GM23248 (cell line): ENCODE measurements at regions not wholly inside any gene's neighbourhood (a gene's known extent, or its start where the extent isn't known, plus 50 kb on each side); places are given as distances from the start of the nearest gene placed in this dataset.

ENCODE experiments used
- DNase-seq: peaks from one replicate; pipeline ENCODE4 v3.0.0-alpha.2; 2015
- H2AFZ ChIP-seq: fragments of 200-600 bp; sonication (generic); 2 replicates; pipeline ENCODE4 v1.6.1; 2016; ENCODE audit warnings: antibody characterized with exemption
- H3F3A ChIP-seq: fragments of 200-600 bp; sonication (generic); 2 replicates; pipeline ENCODE4 v1.6.1; 2016; ENCODE audit warnings: mild to moderate bottlenecking, antibody characterized with exemption, mixed run types; ENCODE audit not compliant: insufficient read depth
- H3K27ac ChIP-seq: fragments of 200-600 bp; sonication (generic); 2 replicates; pipeline ENCODE4 v1.5.1; 2016; ENCODE audit warnings: mild to moderate bottlenecking
- H3K27me3 ChIP-seq: fragments of 200-600 bp; sonication (generic); replicated peaks from 2 replicates; pipeline ENCODE4 v1.6.1; 2016; ENCODE audit warnings: mild to moderate bottlenecking; ENCODE audit not compliant: insufficient read depth
- H3K36me3 ChIP-seq: fragments of 200-600 bp; sonication (generic); 2 replicates; pipeline ENCODE4 v1.6.1; 2016; ENCODE audit warnings: low read depth, mild to moderate bottlenecking
- H3K4me1 ChIP-seq: fragments of 200-600 bp; sonication (generic); 2 replicates; pipeline ENCODE4 v1.6.1; 2016; ENCODE audit warnings: mild to moderate bottlenecking; ENCODE audit not compliant: insufficient read depth
- H3K4me2 ChIP-seq: fragments of 200-600 bp; sonication (generic); one replicate; pipeline ENCODE4 v1.6.1; 2016; ENCODE audit warnings: mild to moderate bottlenecking; ENCODE audit not compliant: unreplicated experiment
- H3K4me3 ChIP-seq: fragments of 200-600 bp; sonication (generic); 2 replicates; pipeline ENCODE4 v1.5.1; 2016; ENCODE audit warnings: mild to moderate bottlenecking
- H3K79me2 ChIP-seq: fragments of 200-600 bp; sonication (generic); 2 replicates; pipeline ENCODE4 v1.6.1; 2016; ENCODE audit warnings: mild to moderate bottlenecking; ENCODE audit not compliant: insufficient read depth
- H3K9ac ChIP-seq: fragments of 200-600 bp; sonication (generic); 2 replicates; pipeline ENCODE4 v1.6.1; 2016; ENCODE audit warnings: mild to moderate bottlenecking
- H3K9me2 ChIP-seq: fragments of 200-600 bp; sonication (generic); 2 replicates; pipeline ENCODE4 v1.6.1; 2016; ENCODE audit warnings: mixed run types, mild to moderate bottlenecking, moderate library complexity; ENCODE audit not compliant: insufficient read depth
- H3K9me3 ChIP-seq: fragments of 200-600 bp; sonication (generic); one replicate; pipeline ENCODE4 v1.6.1; 2017; ENCODE audit warnings: low read depth
- H4K20me1 ChIP-seq: fragments of 200-600 bp; sonication (generic); 2 replicates; pipeline ENCODE4 v1.6.0; 2016; ENCODE audit not compliant: insufficient read depth
- EZH2 ChIP-seq: fragments of 200-600 bp; sonication (generic); IDR thresholded peaks from 2 replicates; pipeline ENCODE4 v1.6.1; 2018; ENCODE audit warnings: antibody characterized with exemption, mild to moderate bottlenecking; ENCODE audit not compliant: insufficient read depth, poor library complexity, severe bottlenecking
- EZH2phosphoT487 ChIP-seq: fragments of 200-600 bp; sonication (generic); IDR thresholded peaks from 2 replicates; pipeline ENCODE4 v1.6.1; 2018; ENCODE audit warnings: antibody characterized with exemption, moderate library complexity, mild to moderate bottlenecking, low read depth; ENCODE audit not compliant: insufficient read depth
- WGBS, 2 experiments: methylation state at CpG; one replicate each; pipeline ENCODE4 v1.1.6; 2015 to 2017; ENCODE audit warnings: low lambda C conversion rate in 2 of 2, low coverage in 1 of 2; ENCODE audit errors: missing lambda C conversion rate in 2 of 2; 5-methylcytosine and 5-hydroxymethylcytosine counted together
- in situ Hi-C: fragments of 300-500 bp; cut with MboI; formaldehyde crosslinking; loops from 2 replicates; pipeline ENCODE4 v1.15.0; 2020

DNA sequence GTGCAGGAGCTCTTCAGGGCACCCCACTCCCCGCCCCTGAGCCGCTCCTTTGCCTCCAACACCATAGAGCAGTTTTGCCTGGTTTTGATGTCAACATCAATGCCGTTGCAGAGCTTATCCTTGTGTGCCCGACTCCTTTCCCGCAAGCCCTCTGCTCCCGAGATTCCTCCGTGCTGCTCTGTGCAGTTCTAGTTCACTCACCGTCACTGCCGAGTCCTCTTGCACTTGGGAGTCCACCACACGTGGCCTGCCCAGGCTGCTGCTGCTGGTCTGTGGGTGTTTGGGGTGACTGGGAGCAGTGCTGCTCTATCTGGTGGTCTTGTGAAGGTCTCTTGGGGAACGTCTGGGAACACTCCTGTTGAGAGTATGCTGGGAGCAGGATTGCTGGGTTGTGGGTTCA lies 63.8 kb upstream of the ANO1 start:
- H3K36me3 ChIP-seq, result no peaks in the 10 kb centered on the region
- no peak for DNase-seq
- in situ Hi-C loops, result no loop called here
- H2AFZ ChIP-seq, result no peak overlapping the region
- no peaks in the 10 kb centered on the region for H3K79me2 ChIP-seq
- no peaks in the 10 kb centered on the region for H3K9me3 ChIP-seq
- H3K4me2 ChIP-seq, result no peak overlapping the region
- H3K4me1 ChIP-seq, result peaks cover 12% of the 10 kb centered on the region; the same call in 1 of the 2 replicates
- no peak overlapping the region for H3K27ac ChIP-seq
- H3K9me2 ChIP-seq, result no peaks in the 10 kb centered on the region
- no peak for TF ChIP-seq EZH2phosphoT487
- WGBS, 2 experiments, result 44 to 50% methylated on average over 11 of the region's 11 CpGs
- no peak overlapping the region for H3K9ac ChIP-seq
- no peaks in the 10 kb centered on the region for H4K20me1 ChIP-seq
- H3K27me3 ChIP-seq, result no peaks in the 10 kb centered on the region
- no peak overlapping the region for H3K4me3 ChIP-seq
- H3F3A ChIP-seq, result no peaks in the 10 kb centered on the region

DNA sequence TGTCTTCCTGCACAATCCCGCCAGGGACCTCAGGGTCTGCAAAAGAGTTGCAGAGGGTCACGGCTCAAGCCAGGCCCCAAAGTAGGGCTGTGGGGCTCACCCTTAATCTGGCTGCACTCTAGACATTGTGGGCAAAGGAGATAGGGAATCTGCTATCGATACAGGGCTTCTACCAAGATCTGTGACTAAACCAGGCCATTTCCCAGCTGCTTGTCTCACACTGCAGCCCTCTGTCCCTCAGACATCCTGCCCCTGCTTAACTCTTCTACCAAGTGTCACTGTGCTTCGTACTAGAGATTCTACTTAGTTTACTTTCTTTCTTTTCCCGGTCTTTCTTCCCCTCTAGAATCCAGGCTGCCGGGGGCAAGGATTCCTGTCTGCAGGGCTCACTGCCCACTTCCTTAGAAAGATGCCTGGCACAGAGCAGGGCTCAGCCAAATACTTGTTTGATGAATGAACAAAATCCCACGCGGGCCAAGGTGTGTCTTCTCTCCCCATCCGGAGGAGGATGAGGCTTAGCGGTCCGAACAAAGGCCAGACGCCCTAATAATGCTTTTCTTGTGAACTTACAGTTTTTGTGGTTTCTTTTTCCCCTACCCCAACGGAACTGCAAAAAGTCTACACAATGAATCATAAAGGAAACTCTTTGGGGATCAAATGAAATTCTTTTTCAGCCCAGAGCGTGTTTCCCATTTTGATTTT lies 61.3 kb upstream of the ANO1 start:
- H3K27ac ChIP-seq, result peak overlapping the region; percentile 46
- no peaks in the 10 kb centered on the region for H3K27me3 ChIP-seq
- no peaks in the 10 kb centered on the region for H3K9me3 ChIP-seq
- no peaks in the 10 kb centered on the region for H4K20me1 ChIP-seq
- H3K4me2 ChIP-seq, result peak overlapping the region; percentile 54
- TF ChIP-seq EZH2phosphoT487, result no peak
- no peak for TF ChIP-seq EZH2
- in situ Hi-C loops, result no loop called here
- no peaks in the 10 kb centered on the region for H3K79me2 ChIP-seq
- peaks cover 21% of the 10 kb centered on the region for H3K4me1 ChIP-seq
- no peaks in the 10 kb centered on the region for H3K9me2 ChIP-seq
- no peaks in the 10 kb centered on the region for H3F3A ChIP-seq
- H3K36me3 ChIP-seq, result no peaks in the 10 kb centered on the region
- WGBS, 2 experiments, result 28 to 32% methylated on average over 14 of the region's 14 CpGs
- no peak overlapping the region for H2AFZ ChIP-seq
- H3K9ac ChIP-seq, result peak overlapping the region; percentile 31; the same call in 1 of the 2 replicates
- DNase-seq, result peak; percentile 76
- H3K4me3 ChIP-seq, result 0 out of 2 replicates have a peak overlapping the region, but pooled peaks have one; percentile 24

DNA sequence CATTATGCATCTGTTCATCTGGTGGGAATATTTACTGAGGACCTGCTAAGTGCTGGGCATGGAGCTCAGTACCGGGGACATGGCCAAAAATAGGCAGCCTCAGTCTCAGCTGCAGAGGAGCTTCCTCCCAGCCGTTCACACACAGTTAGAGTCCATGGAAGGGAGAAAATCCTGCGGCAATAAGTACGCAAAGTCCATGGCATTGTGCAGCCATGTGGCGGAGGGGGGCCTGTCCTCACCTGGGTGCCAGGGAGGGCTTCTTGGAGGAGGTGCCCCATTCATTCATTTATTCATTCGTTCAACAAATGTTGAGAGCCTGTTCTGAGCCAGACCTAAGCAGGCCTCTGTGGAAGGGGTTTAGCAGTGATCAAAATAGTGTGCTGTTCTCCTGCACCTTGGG lies 59.3 kb upstream of the ANO1 start:
- H3K4me1 ChIP-seq, result peaks cover 21% of the 10 kb centered on the region
- no peak overlapping the region for H3K4me3 ChIP-seq
- TF ChIP-seq EZH2 (no peak), EZH2phosphoT487 (no peak)
- no peak overlapping the region for H3K4me2 ChIP-seq
- 59 to 61% methylated on average over 6 of the region's 6 CpGs for WGBS, 2 experiments
- H4K20me1 ChIP-seq, result no peaks in the 10 kb centered on the region
- in situ Hi-C loops, result no loop called here
- H3F3A ChIP-seq, result no peaks in the 10 kb centered on the region
- H3K79me2 ChIP-seq, result no peaks in the 10 kb centered on the region
- H3K36me3 ChIP-seq, result no peaks in the 10 kb centered on the region
- H3K27me3 ChIP-seq, result no peaks in the 10 kb centered on the region
- DNase-seq, result no peak
- H3K9me2 ChIP-seq, result no peaks in the 10 kb centered on the region
- H2AFZ ChIP-seq, result no peak overlapping the region
- no peak overlapping the region for H3K9ac ChIP-seq
- H3K27ac ChIP-seq, result peak overlapping the region; percentile 79; the same call in 1 of the 2 replicates
- no peaks in the 10 kb centered on the region for H3K9me3 ChIP-seq

DNA sequence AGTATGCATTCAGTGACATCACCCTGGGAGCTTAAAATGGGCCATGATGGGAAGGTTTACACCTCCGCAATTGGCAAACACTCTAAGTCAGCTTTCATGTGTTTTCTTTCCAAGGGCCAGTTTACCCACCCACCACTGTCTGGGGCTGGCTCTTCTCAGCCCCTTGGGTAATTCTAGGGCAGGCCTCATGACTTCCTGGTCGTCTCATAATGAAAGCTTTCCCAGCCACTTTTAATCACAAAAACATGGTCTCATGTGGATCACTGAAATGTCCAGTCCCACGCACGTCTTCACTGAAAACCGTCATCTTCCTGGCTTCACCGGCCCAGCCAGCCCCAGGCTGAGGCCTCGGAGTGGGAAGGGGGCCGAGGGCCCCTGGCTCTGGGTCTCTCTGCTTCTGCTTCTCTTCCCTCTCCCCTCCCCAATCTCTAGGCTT lies 58.5 kb upstream of the ANO1 start:
- in situ Hi-C loops, result no loop called here
- WGBS, 2 experiments, result 5 to 12% methylated on average over 8 of the region's 8 CpGs
- no peak for TF ChIP-seq EZH2
- no peak for TF ChIP-seq EZH2phosphoT487

More for the DNA sequence above, 58.5 kb upstream of the ANO1 start:
- Histone ChIP-seq H3K4me1 (peaks cover 21% of the 10 kb centered on the region), H3K79me2 (no peaks in the 10 kb centered on the region), H3K9me2 (no peaks in the 10 kb centered on the region), H3K9ac (peak overlapping the region; percentile 69), H3K27ac (peak overlapping the region; percentile 79), H3K36me3 (no peaks in the 10 kb centered on the region), H3K4me2 (peak overlapping the region; percentile 9), H3K4me3 (no peak overlapping the region), H3K9me3 (no peaks in the 10 kb centered on the region), H3K27me3 (no peaks in the 10 kb centered on the region), H3F3A (no peaks in the 10 kb centered on the region), H2AFZ (peak overlapping the region; percentile 36; the same call in 1 of the 2 replicates), H4K20me1 (no peaks in the 10 kb centered on the region)
- peak; percentile 83 for DNase-seq
